WI38 (cell line): ENCODE measurements at regions not wholly inside any gene's neighbourhood (a gene's known extent, or its start where the extent isn't known, plus 50 kb on each side); places are given as distances from the start of the nearest gene placed in this dataset.

Experiments used
- H3K4me3 ChIP-seq: 2 replicates; pipeline ENCODE4 v1.5.1; 2011; ENCODE audit warnings: low read depth, mild to moderate bottlenecking, control low read depth, low read length
- TF ChIP-seq, protein P1 (sequence below): IDR thresholded peaks from 2 replicates; pipeline ENCODE4 v1.5.1; 2012; ENCODE audit warnings: low read depth, mild to moderate bottlenecking, control low read depth, low read length

DNA sequence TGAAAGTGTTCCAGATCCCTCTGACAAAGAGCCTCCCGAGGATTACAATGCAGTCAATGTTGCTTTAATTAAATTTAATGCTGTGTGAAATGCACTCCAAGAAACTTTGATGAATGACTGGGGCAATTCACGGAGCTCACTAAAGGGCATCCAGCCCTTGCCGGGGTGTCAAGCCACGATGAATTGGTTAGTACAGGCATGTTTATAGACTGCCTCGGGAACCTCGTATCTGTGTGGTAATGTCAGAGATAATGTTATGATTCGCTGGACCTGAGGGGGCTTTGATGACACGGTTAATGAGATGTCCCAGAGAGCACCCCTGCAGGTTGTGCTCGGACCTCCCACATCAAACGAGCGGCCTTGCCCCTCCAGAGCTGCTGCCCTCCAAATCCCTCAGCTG is 428.8 kb downstream of the NKX6-1 start:
- H3K4me3 ChIP-seq: no peak overlapping the region
- TF ChIP-seq, protein P1, sequence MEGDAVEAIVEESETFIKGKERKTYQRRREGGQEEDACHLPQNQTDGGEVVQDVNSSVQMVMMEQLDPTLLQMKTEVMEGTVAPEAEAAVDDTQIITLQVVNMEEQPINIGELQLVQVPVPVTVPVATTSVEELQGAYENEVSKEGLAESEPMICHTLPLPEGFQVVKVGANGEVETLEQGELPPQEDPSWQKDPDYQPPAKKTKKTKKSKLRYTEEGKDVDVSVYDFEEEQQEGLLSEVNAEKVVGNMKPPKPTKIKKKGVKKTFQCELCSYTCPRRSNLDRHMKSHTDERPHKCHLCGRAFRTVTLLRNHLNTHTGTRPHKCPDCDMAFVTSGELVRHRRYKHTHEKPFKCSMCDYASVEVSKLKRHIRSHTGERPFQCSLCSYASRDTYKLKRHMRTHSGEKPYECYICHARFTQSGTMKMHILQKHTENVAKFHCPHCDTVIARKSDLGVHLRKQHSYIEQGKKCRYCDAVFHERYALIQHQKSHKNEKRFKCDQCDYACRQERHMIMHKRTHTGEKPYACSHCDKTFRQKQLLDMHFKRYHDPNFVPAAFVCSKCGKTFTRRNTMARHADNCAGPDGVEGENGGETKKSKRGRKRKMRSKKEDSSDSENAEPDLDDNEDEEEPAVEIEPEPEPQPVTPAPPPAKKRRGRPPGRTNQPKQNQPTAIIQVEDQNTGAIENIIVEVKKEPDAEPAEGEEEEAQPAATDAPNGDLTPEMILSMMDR: no peak

DNA sequence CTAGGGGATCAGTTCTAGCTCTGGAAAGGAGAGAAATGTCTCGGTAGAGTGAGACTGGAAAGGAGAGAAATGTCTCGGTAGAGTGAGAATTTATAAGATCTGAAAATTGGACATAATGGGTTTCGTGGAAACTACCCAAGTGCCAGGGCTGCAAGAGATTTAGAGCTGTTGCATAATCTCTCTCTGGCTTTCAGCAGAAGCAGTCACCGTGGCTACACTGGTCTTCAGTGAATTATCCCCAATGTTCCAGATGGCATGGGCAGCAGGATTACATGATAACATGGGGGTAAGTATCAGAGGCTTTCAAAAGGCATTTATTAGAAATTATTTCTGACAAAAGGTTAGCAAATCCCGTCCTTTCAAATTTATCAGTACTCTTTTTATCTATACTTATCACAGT is 435.5 kb downstream of the NKX6-1 start:
- H3K4me3 ChIP-seq: no peak overlapping the region
- TF ChIP-seq, protein P1: no peak

DNA sequence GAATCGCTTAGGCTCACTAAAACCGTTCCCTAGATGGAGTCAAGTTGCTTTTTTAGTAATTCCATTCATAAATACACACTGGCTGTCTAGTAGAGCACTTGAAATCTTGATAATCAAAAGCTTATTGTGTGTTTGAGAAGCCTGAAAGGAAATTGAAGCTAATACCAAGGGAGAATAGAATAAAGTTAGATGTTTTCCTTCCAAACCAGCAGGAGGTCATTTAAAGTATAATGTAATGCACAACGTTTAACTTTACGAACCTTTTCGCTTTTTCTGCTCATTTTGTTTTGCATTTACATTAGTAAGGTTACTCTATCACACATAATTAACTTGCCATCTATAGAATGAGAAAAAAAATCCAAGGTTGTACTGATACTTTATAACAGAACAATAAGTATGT is 440.9 kb downstream of the NKX6-1 start:
- H3K4me3 ChIP-seq: no peak overlapping the region
- TF ChIP-seq, protein P1: no peak

DNA sequence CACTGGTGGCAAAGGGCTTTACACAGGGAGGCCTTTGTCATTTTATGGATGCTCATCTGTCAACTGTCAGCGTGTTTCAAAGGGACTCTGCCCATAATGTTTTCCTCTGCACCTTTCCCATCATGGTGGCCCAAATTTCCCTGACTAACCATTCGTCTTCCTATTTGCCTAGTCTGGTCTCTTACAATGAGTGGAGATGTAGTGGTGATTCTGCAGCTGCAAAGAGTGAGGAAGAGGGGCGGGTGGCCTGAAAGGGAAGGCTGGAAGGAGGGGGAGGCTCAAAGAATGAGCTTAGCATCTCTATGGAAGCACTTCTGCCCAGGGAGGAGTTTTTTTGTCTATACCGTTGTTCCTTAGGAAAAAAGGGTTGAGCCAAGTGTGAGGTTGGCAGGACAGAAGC is 447.5 kb downstream of the NKX6-1 start:
- no peak overlapping the region for H3K4me3 ChIP-seq
- TF ChIP-seq, protein P1: no peak

DNA sequence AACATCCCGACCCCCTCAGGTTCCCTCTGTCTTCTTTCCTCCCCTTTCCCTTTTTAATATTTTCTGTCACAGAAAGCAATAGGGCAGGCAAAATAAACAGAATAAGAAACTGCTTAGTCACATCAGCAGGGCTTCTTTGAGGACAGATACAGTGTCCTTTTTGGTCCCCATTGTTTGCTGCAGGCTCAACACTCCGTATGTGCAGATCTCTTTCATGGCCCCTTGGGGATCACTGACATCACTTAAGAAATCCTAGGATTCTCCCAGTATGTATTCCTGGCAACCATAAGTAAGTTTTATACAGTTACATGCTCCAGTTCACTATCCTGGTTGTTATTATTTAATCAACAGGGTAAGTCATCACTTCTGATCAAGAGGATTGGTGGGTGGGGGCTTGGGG is 448.0 kb downstream of the NKX6-1 start:
- TF ChIP-seq, protein P1: no peak
- H3K4me3 ChIP-seq: no peak overlapping the region

DNA sequence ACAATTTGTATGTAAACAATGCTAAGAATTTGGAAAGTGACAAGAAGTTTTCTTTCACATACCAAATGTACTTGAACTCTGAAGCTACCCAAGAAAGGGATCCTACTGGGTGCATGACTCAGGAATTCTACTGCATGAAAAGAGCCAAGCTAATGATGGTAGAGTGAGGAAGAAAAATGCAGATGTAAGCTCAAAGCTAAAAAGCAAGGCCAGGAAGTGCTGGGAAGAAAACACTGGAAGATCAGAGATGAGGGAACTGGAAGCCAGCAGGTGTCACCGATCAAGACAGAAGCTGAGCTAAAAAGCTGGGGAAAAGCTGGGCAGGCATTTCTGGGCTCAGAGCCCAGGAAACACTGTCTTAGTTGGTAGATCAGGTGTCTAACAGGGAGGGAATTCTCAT is 449.1 kb downstream of the NKX6-1 start:
- TF ChIP-seq, protein P1: no peak

DNA sequence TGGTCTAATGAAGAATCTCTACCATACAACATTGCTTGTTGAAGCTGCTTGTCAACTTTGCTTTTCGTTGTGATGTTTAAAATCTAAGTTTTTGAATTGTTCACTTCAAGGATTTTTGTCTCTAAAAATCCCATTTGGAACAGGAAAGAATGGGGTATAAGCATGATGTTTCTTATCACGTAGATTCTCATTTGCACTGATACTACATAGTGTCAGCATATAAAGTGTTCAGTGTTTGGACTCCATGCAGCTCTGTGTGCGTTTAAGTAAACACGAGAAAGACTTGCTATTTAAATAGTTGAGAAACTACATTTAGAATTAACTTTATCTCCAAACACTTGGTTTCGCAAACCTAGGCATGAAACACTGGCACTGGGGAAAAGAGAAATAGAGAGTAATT is 452.5 kb downstream of the NKX6-1 start:
- no peak overlapping the region for H3K4me3 ChIP-seq
- TF ChIP-seq, protein P1: no peak

More for the DNA sequence above, 449.1 kb downstream of the NKX6-1 start:
- no peak overlapping the region for H3K4me3 ChIP-seq
